ENCODE measurements at regions not wholly inside any gene's neighbourhood (a gene's known extent, or its start where the extent isn't known, plus 50 kb on each side); places are given as distances from the start of the nearest gene placed in this dataset.

DNA sequence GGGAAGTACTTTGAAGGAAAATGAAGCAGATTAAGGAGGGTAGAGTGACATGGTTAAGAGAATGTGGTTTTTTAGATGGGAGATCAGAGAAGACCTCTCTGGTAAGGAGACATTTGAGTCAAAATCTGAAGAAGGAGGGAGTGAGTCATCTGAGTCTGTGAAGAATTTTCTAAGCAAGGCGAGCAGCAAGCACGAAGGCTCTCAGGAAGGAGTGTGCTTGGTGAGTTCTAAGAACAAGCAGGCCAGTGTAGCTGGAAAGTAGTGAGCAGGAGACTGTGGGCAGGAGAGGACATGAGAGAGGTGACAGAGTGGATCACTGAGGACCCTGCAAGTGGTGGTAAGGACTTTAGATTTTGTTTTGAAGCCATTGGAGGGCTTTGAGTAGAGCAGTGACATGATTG lies 76.3 kb upstream of the FUT8 start:
- TF ChIP-seq, protein P1, sequence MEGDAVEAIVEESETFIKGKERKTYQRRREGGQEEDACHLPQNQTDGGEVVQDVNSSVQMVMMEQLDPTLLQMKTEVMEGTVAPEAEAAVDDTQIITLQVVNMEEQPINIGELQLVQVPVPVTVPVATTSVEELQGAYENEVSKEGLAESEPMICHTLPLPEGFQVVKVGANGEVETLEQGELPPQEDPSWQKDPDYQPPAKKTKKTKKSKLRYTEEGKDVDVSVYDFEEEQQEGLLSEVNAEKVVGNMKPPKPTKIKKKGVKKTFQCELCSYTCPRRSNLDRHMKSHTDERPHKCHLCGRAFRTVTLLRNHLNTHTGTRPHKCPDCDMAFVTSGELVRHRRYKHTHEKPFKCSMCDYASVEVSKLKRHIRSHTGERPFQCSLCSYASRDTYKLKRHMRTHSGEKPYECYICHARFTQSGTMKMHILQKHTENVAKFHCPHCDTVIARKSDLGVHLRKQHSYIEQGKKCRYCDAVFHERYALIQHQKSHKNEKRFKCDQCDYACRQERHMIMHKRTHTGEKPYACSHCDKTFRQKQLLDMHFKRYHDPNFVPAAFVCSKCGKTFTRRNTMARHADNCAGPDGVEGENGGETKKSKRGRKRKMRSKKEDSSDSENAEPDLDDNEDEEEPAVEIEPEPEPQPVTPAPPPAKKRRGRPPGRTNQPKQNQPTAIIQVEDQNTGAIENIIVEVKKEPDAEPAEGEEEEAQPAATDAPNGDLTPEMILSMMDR (IDR thresholded peaks at IDR 0.05) = no peak
- no peak for TF ChIP-seq POLR2A (IDR thresholded peaks at IDR 0.05)

Data from body of pancreas (tissue), 4 donors.